H7 (cell line): ENCODE measurements at regions not wholly inside any gene's neighbourhood (a gene's known extent, or its start where the extent isn't known, plus 50 kb on each side); places are given as distances from the start of the nearest gene placed in this dataset.
A peak's percentile ranks its signal among the peaks of the same experiment; 100 is the strongest.

ENCODE experiments used
- DNase-seq: peaks from one replicate; pipeline ENCODE4 v3.0.0; 2012
- H3K27me3 ChIP-seq: 2 replicates; pipeline ENCODE4 v1.6.0; 2011; ENCODE audit warnings: mild to moderate bottlenecking, low read length; ENCODE audit not compliant: control insufficient read depth, insufficient read depth
- H3K36me3 ChIP-seq: replicated peaks from 2 replicates; pipeline ENCODE4 v1.5.1; 2011; ENCODE audit warnings: low read length; ENCODE audit not compliant: control insufficient read depth, insufficient read depth
- H3K4me3 ChIP-seq: 2 replicates; pipeline ENCODE4 v1.5.1; 2011; ENCODE audit warnings: low read depth, mild to moderate bottlenecking, control low read depth, low read length, moderate library complexity; ENCODE audit not compliant: insufficient read depth

DNA sequence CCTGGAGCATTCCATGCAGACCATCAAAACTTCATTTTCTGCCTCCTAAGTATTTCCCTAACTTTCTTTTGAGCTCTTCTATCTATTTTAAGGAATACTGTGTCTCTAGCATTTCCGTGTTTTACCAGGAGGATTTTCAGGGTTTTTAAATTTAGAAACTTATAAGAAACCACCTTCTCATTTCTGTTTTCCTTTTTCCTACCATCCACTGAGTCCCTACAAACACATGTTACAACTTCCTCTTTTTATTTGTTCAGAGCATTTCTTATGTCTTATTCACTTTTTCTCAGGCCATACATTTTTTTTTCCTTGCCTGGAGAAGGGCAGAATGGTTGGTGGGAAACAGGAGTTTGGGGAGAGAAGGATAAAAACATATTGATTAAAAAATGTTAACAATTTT is 130.0 kb upstream of the BMP5 start:
- no peak for DNase-seq
- Histone ChIP-seq H3K4me3 (no peak overlapping the region), H3K27me3 (no peaks in the 10 kb centered on the region), H3K36me3 (no peaks in the 10 kb centered on the region)

GRCh38 chr6:56004426-56004825 is 129.0 kb upstream of the BMP5 start:
- H3K4me3 ChIP-seq = no peak overlapping the region
- no peak for DNase-seq
- H3K36me3 ChIP-seq = no peaks in the 10 kb centered on the region
- no peaks in the 10 kb centered on the region for H3K27me3 ChIP-seq

DNA sequence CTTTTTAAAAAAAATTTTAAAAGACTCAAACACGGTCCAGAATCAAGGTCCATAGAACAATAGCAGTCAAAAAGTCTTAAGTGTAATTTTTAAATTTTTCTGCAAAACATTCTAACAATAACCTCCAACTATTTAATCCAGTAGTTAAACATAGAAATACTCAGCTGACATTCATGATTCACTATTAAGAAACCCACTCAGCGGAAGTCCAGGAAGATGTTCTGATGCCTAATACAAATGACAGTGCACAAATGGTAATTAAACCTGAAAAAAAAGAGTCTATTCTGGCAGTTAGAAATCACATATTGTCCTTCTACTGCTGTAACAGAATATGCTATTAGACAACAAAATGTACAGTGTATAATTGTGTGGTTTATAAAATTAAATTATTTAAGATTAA is 128.2 kb upstream of the BMP5 start:
- Histone ChIP-seq H3K36me3 (no peaks in the 10 kb centered on the region), H3K4me3 (no peak overlapping the region), H3K27me3 (no peaks in the 10 kb centered on the region)
- no peak for DNase-seq

GRCh38 chr6:56002336-56002735 is 126.9 kb upstream of the BMP5 start:
- Histone ChIP-seq H3K36me3 (no peaks in the 10 kb centered on the region), H3K4me3 (no peak overlapping the region), H3K27me3 (no peaks in the 10 kb centered on the region)
- DNase-seq = no peak

- no peaks in the 10 kb centered on the region for H3K36me3 ChIP-seq
- H3K4me3 ChIP-seq = no peak overlapping the region
- no peaks in the 10 kb centered on the region for H3K27me3 ChIP-seq
- DNase-seq = no peak
Observed at GRCh38 chr6:55998576-55998975, 123.2 kb upstream of the BMP5 start.

GRCh38 chr6:55997223-55997874 is 122.0 kb upstream of the BMP5 start:
- Histone ChIP-seq H3K36me3 (no peaks in the 10 kb centered on the region), H3K4me3 (no peak overlapping the region), H3K27me3 (no peaks in the 10 kb centered on the region)
- DNase-seq = no peak

- H3K36me3 ChIP-seq = no peaks in the 10 kb centered on the region
- DNase-seq = no peak
- no peaks in the 10 kb centered on the region for H3K27me3 ChIP-seq
- H3K4me3 ChIP-seq = no peak overlapping the region
Observed at GRCh38 chr6:55994531-55994930, 119.1 kb upstream of the BMP5 start.

GRCh38 chr6:55993418-55993817 is 118.0 kb upstream of the BMP5 start:
- H3K4me3 ChIP-seq = no peak overlapping the region
- no peaks in the 10 kb centered on the region for H3K36me3 ChIP-seq
- no peaks in the 10 kb centered on the region for H3K27me3 ChIP-seq
- DNase-seq = no peak

- no peaks in the 10 kb centered on the region for H3K36me3 ChIP-seq
- no peaks in the 10 kb centered on the region for H3K27me3 ChIP-seq
- no peak overlapping the region for H3K4me3 ChIP-seq
- no peak for DNase-seq
Observed at GRCh38 chr6:55992546-55992945, 117.2 kb upstream of the BMP5 start.

DNA sequence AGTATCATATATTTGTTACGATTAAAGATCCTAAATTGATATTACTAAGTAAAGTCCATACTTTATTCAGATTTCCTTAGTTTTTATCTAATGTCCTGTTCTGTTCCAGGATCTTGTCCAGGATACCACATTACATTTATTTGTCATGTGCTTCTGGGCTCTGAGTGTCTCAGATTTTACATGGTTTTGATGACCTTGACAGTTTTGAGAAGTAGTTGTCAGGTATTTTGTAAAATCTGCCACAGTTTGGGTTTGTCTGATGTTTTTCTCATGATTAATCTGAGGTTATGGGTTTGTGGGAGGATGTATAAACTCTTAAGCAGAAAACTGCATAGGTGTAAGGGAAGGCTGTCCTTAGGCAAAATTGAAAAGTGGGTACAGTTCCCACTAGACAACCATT is 109.9 kb upstream of the BMP5 start:
- no peaks in the 10 kb centered on the region for H3K27me3 ChIP-seq
- H3K36me3 ChIP-seq = no peaks in the 10 kb centered on the region
- no peak overlapping the region for H3K4me3 ChIP-seq
- no peak for DNase-seq

DNA sequence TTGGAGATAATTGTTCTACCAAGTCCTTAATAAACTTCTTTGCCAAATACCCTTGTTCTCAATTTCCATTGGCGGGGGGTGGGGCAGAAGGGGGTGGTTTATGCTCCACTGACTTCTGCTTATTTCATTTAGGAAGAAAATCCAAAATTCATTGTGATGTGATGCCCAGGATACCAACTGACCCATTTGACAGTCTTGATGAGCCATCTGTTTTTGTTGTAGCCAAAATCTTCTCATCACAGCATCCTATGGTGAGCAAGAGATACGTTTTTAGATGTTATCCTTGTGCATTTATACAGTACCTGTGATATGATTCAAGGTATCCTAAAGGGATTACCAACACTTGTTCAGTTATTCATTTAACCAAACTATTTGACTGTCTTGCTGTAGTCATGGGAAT is 108.5 kb upstream of the BMP5 start:
- no peaks in the 10 kb centered on the region for H3K27me3 ChIP-seq
- DNase-seq = no peak
- no peak overlapping the region for H3K4me3 ChIP-seq
- no peaks in the 10 kb centered on the region for H3K36me3 ChIP-seq

DNA sequence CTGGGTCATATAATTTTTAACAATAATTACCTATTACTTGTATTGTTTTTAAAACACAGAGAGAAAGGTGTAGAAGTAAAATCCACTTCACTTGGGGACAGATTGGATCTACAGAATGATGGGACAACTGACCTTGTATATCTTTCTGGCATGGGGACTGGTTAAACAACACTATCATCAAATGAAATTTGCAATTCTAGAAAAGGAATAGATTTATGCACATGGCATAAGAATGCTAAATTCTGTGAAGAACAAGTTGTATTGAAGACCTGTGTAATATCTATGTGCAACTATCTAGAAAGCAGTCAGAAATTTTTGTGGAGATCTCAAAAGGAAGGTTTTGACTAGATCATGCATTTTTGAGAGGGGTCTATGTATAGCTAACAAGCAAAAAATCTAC is 106.3 kb upstream of the BMP5 start:
- DNase-seq = no peak
- H3K36me3 ChIP-seq = no peaks in the 10 kb centered on the region
- no peaks in the 10 kb centered on the region for H3K27me3 ChIP-seq
- no peak overlapping the region for H3K4me3 ChIP-seq

GRCh38 chr6:55980627-55981211 is 105.3 kb upstream of the BMP5 start:
- Histone ChIP-seq H3K4me3 (no peak overlapping the region), H3K36me3 (no peaks in the 10 kb centered on the region), H3K27me3 (no peaks in the 10 kb centered on the region)
- DNase-seq = peak; percentile 44

GRCh38 chr6:55979526-55979925 is 104.1 kb upstream of the BMP5 start:
- DNase-seq = no peak

DNA sequence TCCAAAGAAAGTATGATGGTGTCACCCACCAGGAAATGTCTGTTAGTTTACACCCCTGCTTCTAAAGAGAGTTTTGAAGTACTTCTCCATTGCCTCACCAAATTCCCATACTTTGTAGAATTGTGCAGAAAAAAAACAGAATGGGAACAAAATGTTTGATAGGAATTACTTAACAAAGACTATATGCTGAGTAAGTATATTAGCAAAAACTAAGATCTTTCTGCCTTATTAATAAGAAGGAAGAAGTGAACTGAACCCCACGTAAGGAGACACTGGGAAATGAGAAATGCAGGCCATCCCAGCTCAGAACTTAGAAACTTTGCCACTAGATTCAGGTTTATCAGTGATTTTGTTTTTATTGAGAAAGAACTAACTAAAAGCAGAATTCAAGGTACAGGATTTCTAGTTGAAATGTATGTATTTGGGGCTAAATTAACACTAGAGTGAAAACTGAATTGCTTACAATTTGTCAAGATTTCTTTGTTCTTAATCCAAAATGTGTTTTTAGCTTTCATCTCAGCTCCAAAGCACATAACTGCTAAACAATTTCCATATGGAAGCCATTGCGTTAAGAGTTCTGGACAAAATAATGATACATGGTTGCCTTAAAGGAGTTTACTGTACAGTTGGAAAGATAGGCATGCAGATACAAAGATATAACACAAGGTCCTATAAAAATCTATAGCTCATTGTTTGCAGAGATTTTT is 102.7 kb upstream of the BMP5 start:
- H3K36me3 ChIP-seq = no peaks in the 10 kb centered on the region
- DNase-seq = no peak
- H3K27me3 ChIP-seq = no peaks in the 10 kb centered on the region
- H3K4me3 ChIP-seq = no peak overlapping the region

More at GRCh38 chr6:55979526-55979925, 104.1 kb upstream of the BMP5 start:
- Histone ChIP-seq H3K4me3 (no peak overlapping the region), H3K27me3 (no peaks in the 10 kb centered on the region), H3K36me3 (no peaks in the 10 kb centered on the region)
